NCI-H1417 treated with DMSO at 0.1 percent for 48 hours (cell line): ENCODE measurements at regions not wholly inside any gene's neighbourhood (a gene's known extent, or its start where the extent isn't known, plus 50 kb on each side); places are given as distances from the start of the nearest gene placed in this dataset.
"Not testable (repeated sequence)": the region's sequence is repeated elsewhere in the genome, so short reads cannot be mapped to it uniquely, and the experiment has no call there.

ENCODE experiments used
- DNase-seq: peaks from one replicate; lab custom pipeline; 2025; lab: John Stamatoyannopoulos, UW

- no peak for DNase-seq
Measured at GRCh38 chr7:81180573-81180972, 261.7 kb upstream of the SEMA3C start.

GRCh38 chr7:81175275-81175940 lies 256.6 kb upstream of the SEMA3C start:
- DNase-seq = no peak

GRCh38 chr7:81173766-81174281 lies 255.0 kb upstream of the SEMA3C start:
- DNase-seq = no peak

- no peak for DNase-seq
Measured at GRCh38 chr7:81170291-81170690, 251.4 kb upstream of the SEMA3C start.

GRCh38 chr7:81167934-81168333 lies 249.1 kb upstream of the SEMA3C start:
- no peak for DNase-seq

- no peak for DNase-seq
Measured at GRCh38 chr7:81165070-81165469, 246.2 kb upstream of the SEMA3C start.

- no peak for DNase-seq
Measured at GRCh38 chr7:81162771-81163525, 244.1 kb upstream of the SEMA3C start.

- DNase-seq = no peak
Measured at GRCh38 chr7:81162234-81162633, 243.4 kb upstream of the SEMA3C start.

- no peak for DNase-seq
Measured at GRCh38 chr7:81161451-81162075, 242.7 kb upstream of the SEMA3C start.

- no peak for DNase-seq
Measured at GRCh38 chr7:81159402-81159801, 240.6 kb upstream of the SEMA3C start.

GRCh38 chr7:81158189-81158588 lies 239.3 kb upstream of the SEMA3C start:
- peak; percentile 46 for DNase-seq

GRCh38 chr7:81155654-81156373 lies 237.0 kb upstream of the SEMA3C start:
- no peak for DNase-seq

- DNase-seq = no peak
Measured at GRCh38 chr7:81154565-81154964, 235.7 kb upstream of the SEMA3C start.

GRCh38 chr7:81152925-81153324 lies 234.1 kb upstream of the SEMA3C start:
- not testable (repeated sequence) for DNase-seq

GRCh38 chr7:81150951-81151361 lies 232.1 kb upstream of the SEMA3C start:
- no peak for DNase-seq

GRCh38 chr7:81143856-81144255 lies 225.0 kb upstream of the SEMA3C start:
- DNase-seq = no peak

- not testable (repeated sequence) for DNase-seq
Measured at GRCh38 chr7:81141257-81142205, 222.7 kb upstream of the SEMA3C start.

GRCh38 chr7:81140775-81141174 lies 221.9 kb upstream of the SEMA3C start:
- no peak for DNase-seq

- no peak for DNase-seq
Measured at GRCh38 chr7:81140252-81140651, 221.4 kb upstream of the SEMA3C start.

GRCh38 chr7:81138870-81139269 lies 220.0 kb upstream of the SEMA3C start:
- DNase-seq = no peak

GRCh38 chr7:81135324-81135723 lies 216.5 kb upstream of the SEMA3C start:
- no peak for DNase-seq
